Ishikawa (cell line): ENCODE measurements at regions not wholly inside any gene's neighbourhood (a gene's known extent, or its start where the extent isn't known, plus 50 kb on each side); places are given as distances from the start of the nearest gene placed in this dataset.

Experiments used
- CEBPB ChIP-seq: IDR thresholded peaks from 2 replicates; pipeline ENCODE4 v1.6.1; 2012
- CREB1 ChIP-seq: IDR thresholded peaks from 2 replicates; pipeline ENCODE4 v1.6.1; 2012; ENCODE audit warnings: low read depth
- EGR1 ChIP-seq: IDR thresholded peaks from 2 replicates; pipeline ENCODE4 v1.6.1; 2012
- EP300 ChIP-seq: IDR thresholded peaks from 2 replicates; pipeline ENCODE4 v1.6.1; 2012; ENCODE audit warnings: borderline replicate concordance
- FOXM1 ChIP-seq: IDR thresholded peaks from 2 replicates; pipeline ENCODE4 v1.6.1; 2012; ENCODE audit warnings: low read depth, borderline replicate concordance
- MAX ChIP-seq: IDR thresholded peaks from 2 replicates; pipeline ENCODE4 v1.6.1; 2012
- NFIC ChIP-seq: IDR thresholded peaks from 2 replicates; pipeline ENCODE4 v1.6.1; 2012
- RAD21 ChIP-seq: IDR thresholded peaks from 2 replicates; pipeline ENCODE4 v1.6.1; 2012; ENCODE audit warnings: low read depth
- REST ChIP-seq: IDR thresholded peaks from 2 replicates; pipeline ENCODE4 v1.6.1; 2012; ENCODE audit warnings: low read depth, mild to moderate bottlenecking
- TAF1 ChIP-seq: IDR thresholded peaks from 2 replicates; pipeline ENCODE4 v1.6.1; 2012; ENCODE audit warnings: low read depth, mild to moderate bottlenecking
- TCF12 ChIP-seq: IDR thresholded peaks from 2 replicates; pipeline ENCODE4 v1.6.1; 2012; ENCODE audit warnings: low read depth
- TEAD4 ChIP-seq: IDR thresholded peaks from 2 replicates; pipeline ENCODE4 v1.6.1; 2012
- YY1 ChIP-seq: IDR thresholded peaks from 2 replicates; pipeline ENCODE4 v1.6.1; 2012; ENCODE audit warnings: low read depth
- ZBTB7A ChIP-seq: IDR thresholded peaks from 2 replicates; pipeline ENCODE4 v1.6.1; 2012; ENCODE audit warnings: low read depth
- TF ChIP-seq, protein P1 (sequence below): IDR thresholded peaks from 2 replicates; pipeline ENCODE4 v1.6.1; 2012

DNA sequence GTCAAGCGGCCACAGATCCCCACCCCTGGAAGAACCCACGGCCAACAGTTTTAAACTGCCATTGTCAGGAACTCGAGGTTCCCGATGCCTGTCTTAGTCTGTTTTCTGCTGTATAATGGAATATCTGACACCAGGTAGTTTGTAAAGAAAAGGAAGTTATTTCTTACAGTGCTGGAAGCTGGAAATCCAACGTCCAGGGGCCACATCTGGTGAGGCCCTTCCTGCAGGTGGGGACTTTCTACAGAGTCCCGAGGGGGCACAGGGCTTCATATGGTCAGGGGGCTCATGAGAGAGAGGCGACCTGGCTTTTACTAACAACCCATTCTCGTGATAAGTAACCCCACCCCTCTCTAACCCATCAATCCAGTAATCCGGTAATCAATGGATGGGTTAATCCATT, 501.6 kb upstream of the MYT1L start:
- TF ChIP-seq EGR1 = no peak
- no peak for TF ChIP-seq TCF12
- no peak for TF ChIP-seq RAD21
- TF ChIP-seq YY1 = no peak
- no peak for TF ChIP-seq ZBTB7A
- TF ChIP-seq, protein P1, sequence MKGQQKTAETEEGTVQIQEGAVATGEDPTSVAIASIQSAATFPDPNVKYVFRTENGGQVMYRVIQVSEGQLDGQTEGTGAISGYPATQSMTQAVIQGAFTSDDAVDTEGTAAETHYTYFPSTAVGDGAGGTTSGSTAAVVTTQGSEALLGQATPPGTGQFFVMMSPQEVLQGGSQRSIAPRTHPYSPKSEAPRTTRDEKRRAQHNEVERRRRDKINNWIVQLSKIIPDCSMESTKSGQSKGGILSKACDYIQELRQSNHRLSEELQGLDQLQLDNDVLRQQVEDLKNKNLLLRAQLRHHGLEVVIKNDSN = no peak
- TF ChIP-seq FOXM1 = no peak
- no peak for TF ChIP-seq TAF1
- no peak for TF ChIP-seq NFIC
- no peak for TF ChIP-seq REST

DNA sequence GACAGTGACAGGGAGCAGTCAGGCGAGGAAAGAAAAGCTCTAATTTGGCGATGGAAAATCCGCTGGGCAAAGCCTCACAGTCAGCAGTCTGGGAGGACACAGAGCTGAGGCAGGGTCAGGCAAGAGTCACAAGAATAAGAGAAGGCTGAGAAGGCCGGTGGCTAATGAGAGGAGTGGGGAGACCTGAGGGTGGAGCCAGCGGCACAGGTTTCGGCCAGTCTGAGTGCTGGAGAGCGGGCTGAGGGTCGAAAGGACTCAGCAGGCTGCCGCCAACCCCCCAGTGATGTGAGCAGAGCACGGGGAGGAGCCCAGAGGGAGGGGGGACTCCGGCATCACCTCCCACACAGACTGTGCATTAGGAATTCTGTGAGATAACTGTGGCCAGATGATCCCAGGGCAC, 500.6 kb upstream of the MYT1L start:
- TF ChIP-seq RAD21 (no peak), CEBPB (no peak), REST (no peak), MAX (no peak), EGR1 (no peak), NFIC (no peak), TEAD4 (no peak), CREB1 (no peak), EP300 (no peak), TAF1 (no peak), TCF12 (no peak), FOXM1 (no peak), YY1 (no peak)
- TF ChIP-seq, protein P1 = no peak

DNA sequence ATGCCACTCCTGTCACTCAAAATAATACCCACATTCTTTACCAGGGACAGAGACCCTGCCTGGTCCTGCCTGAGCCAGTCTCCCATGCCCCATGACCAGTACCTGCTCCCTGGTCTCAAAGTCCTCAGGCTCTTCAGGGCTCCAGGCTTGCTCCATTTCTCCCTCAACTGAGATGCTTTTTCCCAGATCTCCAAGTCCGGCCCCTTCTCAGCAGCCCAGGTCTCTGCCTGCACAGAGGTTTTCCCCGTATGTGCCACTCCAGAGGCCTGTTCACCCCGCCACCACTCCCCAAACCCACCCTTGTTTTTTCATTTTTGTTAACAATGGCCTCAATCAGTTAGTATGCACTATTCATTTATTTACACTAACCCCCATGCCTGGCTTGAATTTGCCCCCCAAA, 499.5 kb upstream of the MYT1L start:
- no peak for TF ChIP-seq RAD21
- no peak for TF ChIP-seq MAX
- TF ChIP-seq CREB1 = no peak
- TF ChIP-seq, protein P1 = no peak
- no peak for TF ChIP-seq TEAD4
- TF ChIP-seq EP300 = no peak
- TF ChIP-seq ZBTB7A = no peak
- TF ChIP-seq REST = no peak
- TF ChIP-seq TCF12 = no peak
- TF ChIP-seq FOXM1 = no peak
- TF ChIP-seq EGR1 = no peak
- no peak for TF ChIP-seq CEBPB
- TF ChIP-seq TAF1 = no peak
- TF ChIP-seq YY1 = no peak
- TF ChIP-seq NFIC = no peak

- TF ChIP-seq TEAD4 (no peak), CREB1 (no peak), EP300 (no peak), RAD21 (no peak), TAF1 (no peak)
Measured at GRCh38 chr2:2828774-2829368, 497.8 kb upstream of the MYT1L start.
